Loucy (cell line): ENCODE measurements at regions not wholly inside any gene's neighbourhood (a gene's known extent, or its start where the extent isn't known, plus 50 kb on each side); places are given as distances from the start of the nearest gene placed in this dataset.

Experiments used
- EZH2phosphoT487 ChIP-seq: fragments of 200-600 bp; IDR thresholded peaks from 2 replicates; pipeline ENCODE4 v1.6.1; 2018; ENCODE audit warnings: antibody characterized with exemption, mild to moderate bottlenecking, moderate library complexity, borderline replicate concordance
- TF ChIP-seq, protein P1 (sequence below): fragments of 200-600 bp; sonication (generic); conservative IDR thresholded peaks from 2 replicates; pipeline ENCODE4 v1.5.1; 2014; ENCODE audit warnings: mild to moderate bottlenecking, antibody characterized with exemption, low read length

DNA sequence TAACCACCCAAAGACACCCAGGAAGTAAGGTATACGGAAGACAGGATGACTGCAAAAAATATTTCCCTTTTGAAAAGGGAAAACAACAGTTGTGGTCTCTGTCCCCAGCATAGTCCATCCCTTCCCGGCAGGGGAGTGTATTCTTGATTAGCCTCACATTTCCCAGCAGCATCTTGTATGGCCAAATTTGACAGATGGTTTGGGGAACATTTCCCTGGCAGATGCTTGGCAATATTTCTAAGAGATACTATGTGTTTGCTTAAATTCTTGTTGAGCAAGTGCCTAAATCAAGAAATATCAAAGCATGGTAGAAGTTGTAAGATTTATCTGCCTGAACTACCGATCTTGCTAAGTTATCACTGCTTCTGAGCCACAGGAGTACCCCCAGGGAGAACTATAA lies 56.9 kb upstream of the TPK1 start:
- TF ChIP-seq, protein P1, sequence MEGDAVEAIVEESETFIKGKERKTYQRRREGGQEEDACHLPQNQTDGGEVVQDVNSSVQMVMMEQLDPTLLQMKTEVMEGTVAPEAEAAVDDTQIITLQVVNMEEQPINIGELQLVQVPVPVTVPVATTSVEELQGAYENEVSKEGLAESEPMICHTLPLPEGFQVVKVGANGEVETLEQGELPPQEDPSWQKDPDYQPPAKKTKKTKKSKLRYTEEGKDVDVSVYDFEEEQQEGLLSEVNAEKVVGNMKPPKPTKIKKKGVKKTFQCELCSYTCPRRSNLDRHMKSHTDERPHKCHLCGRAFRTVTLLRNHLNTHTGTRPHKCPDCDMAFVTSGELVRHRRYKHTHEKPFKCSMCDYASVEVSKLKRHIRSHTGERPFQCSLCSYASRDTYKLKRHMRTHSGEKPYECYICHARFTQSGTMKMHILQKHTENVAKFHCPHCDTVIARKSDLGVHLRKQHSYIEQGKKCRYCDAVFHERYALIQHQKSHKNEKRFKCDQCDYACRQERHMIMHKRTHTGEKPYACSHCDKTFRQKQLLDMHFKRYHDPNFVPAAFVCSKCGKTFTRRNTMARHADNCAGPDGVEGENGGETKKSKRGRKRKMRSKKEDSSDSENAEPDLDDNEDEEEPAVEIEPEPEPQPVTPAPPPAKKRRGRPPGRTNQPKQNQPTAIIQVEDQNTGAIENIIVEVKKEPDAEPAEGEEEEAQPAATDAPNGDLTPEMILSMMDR: no peak
- TF ChIP-seq EZH2phosphoT487: no peak
